RWPE2 (cell line): ENCODE measurements at regions not wholly inside any gene's neighbourhood (a gene's known extent, or its start where the extent isn't known, plus 50 kb on each side); places are given as distances from the start of the nearest gene placed in this dataset.
A peak's percentile ranks its signal among the peaks of the same experiment; 100 is the strongest.

ENCODE experiments used
- ATAC-seq: fragments of 200-7000 bp; cut with Tn5 transposase; 3 replicates; pipeline ENCODE4 v1.9.1; 2021; ENCODE audit warnings: low read depth
- DNase-seq: peaks from one replicate; pipeline ENCODE4 v3.0.0-alpha.2; 2020; ENCODE audit warnings: low spot score
- H3K27ac ChIP-seq: fragments of 450-650 bp; 2 replicates; pipeline ENCODE4 v1.5.1; 2017; ENCODE audit warnings: mild to moderate bottlenecking; ENCODE audit not compliant: poor library complexity, severe bottlenecking
- H3K27me3 ChIP-seq: fragments of 250-450 bp; sonication (Bioruptor Pico); 2 replicates; pipeline ENCODE4 v1.5.1; 2021; ENCODE audit warnings: mild to moderate bottlenecking, moderate library complexity; ENCODE audit not compliant: insufficient read depth, poor library complexity, severe bottlenecking
- H3K36me3 ChIP-seq: fragments of 250-450 bp; sonication (Bioruptor Pico); 2 replicates; pipeline ENCODE4 v1.5.1; 2020; ENCODE audit warnings: low read depth, mild to moderate bottlenecking, moderate library complexity
- H3K4me1 ChIP-seq: fragments of 250-450 bp; sonication (Bioruptor Pico); 2 replicates; pipeline ENCODE4 v1.5.1; 2021; ENCODE audit warnings: mild to moderate bottlenecking, moderate library complexity; ENCODE audit not compliant: insufficient read depth, poor library complexity, severe bottlenecking
- H3K4me3 ChIP-seq: fragments of 250-450 bp; sonication (Bioruptor Pico); 2 replicates; pipeline ENCODE4 v1.5.1; 2021; ENCODE audit warnings: mild to moderate bottlenecking, moderate library complexity; ENCODE audit not compliant: severe bottlenecking
- H3K9me3 ChIP-seq: fragments of 250-450 bp; sonication (Bioruptor Pico); 2 replicates; pipeline ENCODE4 v1.5.1; 2021; ENCODE audit warnings: mild to moderate bottlenecking, moderate library complexity; ENCODE audit not compliant: severe bottlenecking
- CTCF ChIP-seq: fragments of 450-650 bp; IDR thresholded peaks from one replicate; pipeline ENCODE4 v1.5.1; 2017; ENCODE audit warnings: mild to moderate bottlenecking, moderate library complexity; ENCODE audit not compliant: poor library complexity, severe bottlenecking

- Histone ChIP-seq H3K36me3 (peaks cover 25% of the 10 kb centered on the region), H3K4me3 (peak overlapping the region; percentile 50), H3K4me1 (peaks cover 43% of the 10 kb centered on the region), H3K9me3 (no peaks in the 10 kb centered on the region), H3K27me3 (no peaks in the 10 kb centered on the region), H3K27ac (peak overlapping the region; percentile 96)
- peak; percentile 6 for DNase-seq
- TF ChIP-seq CTCF: no peak
- ATAC-seq: no peak
Measured at GRCh38 chr22:46056546-46057245, 79.7 kb upstream of the WNT7B start.

GRCh38 chr22:46057246-46058090, 80.5 kb upstream of the WNT7B start:
- Histone ChIP-seq H3K4me3 (peak overlapping the region; percentile 50), H3K4me1 (peaks cover 36% of the 10 kb centered on the region), H3K27ac (peak overlapping the region; percentile 96), H3K27me3 (no peaks in the 10 kb centered on the region), H3K36me3 (peaks cover 25% of the 10 kb centered on the region), H3K9me3 (no peaks in the 10 kb centered on the region)
- DNase-seq (peak; percentile 25), ATAC-seq (no peak)
- TF ChIP-seq CTCF: no peak

GRCh38 chr22:46058091-46058420, 81.1 kb upstream of the WNT7B start:
- Histone ChIP-seq H3K27me3 (no peaks in the 10 kb centered on the region), H3K27ac (peak overlapping the region; percentile 96), H3K4me1 (peaks cover 34% of the 10 kb centered on the region), H3K9me3 (no peaks in the 10 kb centered on the region), H3K36me3 (peaks cover 25% of the 10 kb centered on the region), H3K4me3 (peak overlapping the region; percentile 50)
- no peak for TF ChIP-seq CTCF
- ATAC-seq: peak; percentile 28
- no peak for DNase-seq

- Histone ChIP-seq H3K27ac (peak overlapping the region; percentile 96), H3K4me3 (no peak overlapping the region), H3K27me3 (no peaks in the 10 kb centered on the region), H3K36me3 (peaks cover 25% of the 10 kb centered on the region), H3K4me1 (peaks cover 39% of the 10 kb centered on the region), H3K9me3 (no peaks in the 10 kb centered on the region)
- ATAC-seq: no peak
- no peak for DNase-seq
- TF ChIP-seq CTCF: no peak
Measured at GRCh38 chr22:46058591-46059519, 81.9 kb upstream of the WNT7B start.
